GM19372 (cell line): ENCODE measurements at regions not wholly inside any gene's neighbourhood (a gene's known extent, or its start where the extent isn't known, plus 50 kb on each side); places are given as distances from the start of the nearest gene placed in this dataset.
"Not testable (repeated sequence)": the region's sequence is repeated elsewhere in the genome, so short reads cannot be mapped to it uniquely, and the experiment has no call there.

Source experiments
- ATAC-seq: cut with Tn5 transposase; IDR thresholded peaks from one replicate; pipeline ENCODE4 v1.9.1; 2021; ENCODE audit warnings: mild to moderate bottlenecking, low read depth, moderate library complexity; ENCODE audit not compliant: unreplicated experiment

DNA sequence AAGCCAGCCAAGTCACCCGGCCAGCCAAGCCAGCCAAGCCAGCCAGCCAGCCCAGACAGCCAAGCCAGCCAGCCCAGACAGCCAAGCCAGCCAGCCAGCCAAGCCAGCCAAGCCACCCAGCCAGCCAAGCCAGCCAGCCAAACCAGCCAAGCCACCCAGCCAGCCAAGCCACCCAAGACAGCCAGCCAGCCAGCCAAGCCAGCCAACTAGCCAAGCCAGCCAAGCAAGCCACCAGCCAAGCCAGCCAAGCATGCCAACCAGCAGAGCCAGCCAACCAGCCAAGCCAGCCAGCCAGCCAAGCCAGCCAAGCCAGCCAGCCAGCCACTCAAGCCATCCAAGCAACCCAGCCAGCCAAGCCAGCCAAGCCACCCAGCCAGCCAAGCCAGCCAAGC is 323.1 kb upstream of the PLGLB2 start:
- ATAC-seq: not testable (repeated sequence)

DNA sequence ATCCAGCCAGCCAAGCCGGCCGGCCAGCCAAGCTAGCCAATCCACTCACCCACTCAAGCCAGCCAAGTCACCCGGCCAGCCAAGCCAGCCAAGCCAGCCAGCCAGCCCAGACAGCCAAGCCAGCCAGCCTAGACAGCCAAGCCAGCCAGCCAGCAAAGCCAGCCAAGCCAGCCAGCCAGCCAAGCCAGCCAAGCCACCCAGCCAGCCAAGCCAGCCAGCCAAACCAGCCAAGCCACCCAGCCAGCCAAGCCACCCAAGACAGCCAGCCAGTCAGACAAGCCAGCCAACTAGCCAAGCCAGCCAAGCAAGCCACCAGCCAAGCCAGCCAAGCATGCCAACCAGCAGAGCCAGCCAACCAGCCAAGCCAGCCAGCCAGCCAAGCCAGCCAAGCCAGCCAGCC is 322.7 kb upstream of the PLGLB2 start:
- not testable (repeated sequence) for ATAC-seq

DNA sequence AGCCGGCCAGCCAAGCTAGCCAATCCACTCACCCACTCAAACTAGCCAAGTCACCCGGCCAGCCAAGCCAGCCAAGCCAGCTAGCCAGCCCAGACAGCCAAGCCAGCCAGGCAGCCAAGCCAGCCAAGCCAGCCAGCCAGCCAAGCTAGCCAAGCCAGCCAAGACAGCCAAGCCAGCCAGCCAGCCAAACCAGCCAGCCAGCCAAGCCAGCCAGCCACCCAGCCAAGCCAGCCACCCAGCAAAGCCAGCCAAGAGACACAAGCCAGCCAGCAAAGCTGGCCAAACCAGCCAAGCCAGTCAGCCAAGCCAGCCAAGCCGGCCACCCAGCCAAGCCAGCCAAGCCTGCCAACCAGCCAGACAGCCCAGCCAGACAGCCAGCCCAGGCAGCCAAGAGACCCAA is 322.2 kb upstream of the PLGLB2 start:
- ATAC-seq: not testable (repeated sequence)

DNA sequence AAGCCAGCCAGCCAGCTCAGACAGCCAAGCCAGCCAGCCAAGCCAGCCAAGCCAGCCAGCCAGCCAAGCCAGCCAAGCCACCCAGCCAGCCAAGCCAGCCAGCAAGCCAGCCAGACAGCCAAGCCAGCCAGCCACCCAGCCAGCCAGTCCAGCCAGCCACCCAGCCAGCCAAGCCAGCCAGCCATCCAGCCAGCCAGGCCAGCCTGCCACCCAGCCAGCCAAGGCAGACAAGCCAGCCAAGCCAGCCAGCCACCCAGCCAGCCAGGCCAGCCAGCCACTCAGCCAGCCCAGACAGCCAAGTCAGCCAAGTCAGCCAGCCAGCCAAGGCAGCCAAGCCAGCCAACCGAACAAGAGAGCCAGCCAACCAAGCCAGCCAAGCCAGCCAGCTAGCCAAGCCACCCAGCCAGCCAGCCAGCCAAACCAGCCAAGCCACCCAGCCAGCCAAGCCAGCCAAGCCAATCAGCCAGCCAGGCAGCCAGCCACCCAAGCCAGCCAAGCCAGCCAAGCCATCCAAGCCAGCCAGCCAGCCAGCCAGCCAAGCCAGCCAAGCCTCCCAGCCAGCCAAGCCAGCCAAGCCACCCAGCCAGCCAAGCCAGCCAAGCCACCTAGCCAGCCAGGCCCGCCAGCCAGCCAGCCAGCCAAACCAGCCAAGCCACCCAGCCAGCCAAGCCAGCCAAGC is 319.3 kb upstream of the PLGLB2 start:
- not testable (repeated sequence) for ATAC-seq

- ATAC-seq: not testable (repeated sequence)
These were observed 318.5 kb upstream of the PLGLB2 start for GRCh38 chr2:87429206-87429930.

DNA sequence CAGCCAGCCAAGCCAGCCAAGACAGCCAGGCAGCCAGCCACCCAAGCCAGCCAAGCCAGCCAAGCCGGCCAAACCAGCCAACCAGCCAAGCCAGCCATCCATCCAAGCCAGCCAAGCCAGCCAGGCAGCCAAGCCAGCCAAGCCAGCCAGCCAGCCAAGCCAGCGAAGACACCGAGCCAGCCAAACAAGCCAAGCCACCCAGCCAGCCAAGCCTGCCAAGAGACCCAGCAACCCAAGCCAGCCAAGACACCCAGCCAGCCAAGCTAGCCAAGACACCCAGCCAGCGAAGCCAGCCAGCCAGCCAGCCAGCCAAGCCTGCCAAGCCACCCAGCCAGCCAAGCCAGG is 318.0 kb upstream of the PLGLB2 start:
- not testable (repeated sequence) for ATAC-seq

- not testable (repeated sequence) for ATAC-seq
These were observed 316.8 kb upstream of the PLGLB2 start for GRCh38 chr2:87431051-87431450.

- not testable (repeated sequence) for ATAC-seq
These were observed 315.0 kb upstream of the PLGLB2 start for GRCh38 chr2:87432711-87433453.

GRCh38 chr2:87436007-87436406 is 311.9 kb upstream of the PLGLB2 start:
- not testable (repeated sequence) for ATAC-seq

- ATAC-seq: not testable (repeated sequence)
These were observed 310.1 kb upstream of the PLGLB2 start for GRCh38 chr2:87437701-87438260.

DNA sequence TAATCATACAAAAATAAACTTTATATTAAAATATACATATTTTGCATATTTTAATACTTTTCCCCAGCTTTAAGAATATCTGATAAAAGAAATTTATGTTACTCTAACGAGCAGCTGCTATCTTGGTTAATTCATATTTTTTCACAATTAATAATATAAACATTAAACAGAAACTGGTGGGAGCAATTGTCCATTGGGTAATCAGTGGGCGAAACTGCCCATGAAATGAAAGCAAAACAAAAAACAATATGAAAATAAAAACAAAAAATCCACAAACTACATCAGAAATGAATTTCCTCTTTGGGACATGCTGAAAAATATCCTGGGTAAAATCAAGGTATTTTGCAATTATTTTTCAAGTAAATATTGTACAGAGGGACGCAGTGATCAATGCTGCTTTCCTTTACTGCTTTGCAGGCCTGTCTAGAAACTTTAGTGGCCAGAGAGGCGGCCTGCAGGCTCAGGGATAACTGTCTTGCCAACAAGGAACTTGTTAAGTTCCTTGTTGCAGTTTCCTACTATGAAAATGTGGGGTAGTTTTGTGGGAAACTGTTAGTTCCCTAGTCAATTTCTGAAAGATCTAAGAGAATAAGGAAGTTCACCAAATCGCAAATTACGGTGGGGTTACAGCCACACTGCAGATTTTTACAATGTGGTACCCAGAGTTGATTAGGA is 309.0 kb upstream of the PLGLB2 start:
- not testable (repeated sequence) for ATAC-seq

- ATAC-seq: not testable (repeated sequence)
These were observed 308.2 kb upstream of the PLGLB2 start for GRCh38 chr2:87439617-87440204.

DNA sequence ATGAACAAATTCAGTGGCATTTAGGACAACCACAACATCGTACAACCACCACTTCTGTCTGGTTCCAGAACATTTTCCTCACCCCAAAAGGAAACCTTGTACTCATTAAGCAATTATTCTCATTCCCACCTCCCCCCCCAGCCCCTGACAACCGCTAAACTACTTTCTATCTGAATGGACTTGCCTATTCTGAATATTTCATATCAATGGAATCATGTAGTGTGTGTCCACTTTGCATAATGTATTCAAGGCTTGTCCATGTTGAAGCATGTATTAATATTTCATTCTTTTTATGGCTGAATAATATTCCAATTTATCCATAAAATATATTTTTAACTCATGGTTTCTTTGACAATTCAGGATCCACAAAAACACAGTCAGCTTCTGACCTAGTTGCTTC is 307.2 kb upstream of the PLGLB2 start:
- not testable (repeated sequence) for ATAC-seq

GRCh38 chr2:87441375-87441774 is 306.5 kb upstream of the PLGLB2 start:
- ATAC-seq: not testable (repeated sequence)

DNA sequence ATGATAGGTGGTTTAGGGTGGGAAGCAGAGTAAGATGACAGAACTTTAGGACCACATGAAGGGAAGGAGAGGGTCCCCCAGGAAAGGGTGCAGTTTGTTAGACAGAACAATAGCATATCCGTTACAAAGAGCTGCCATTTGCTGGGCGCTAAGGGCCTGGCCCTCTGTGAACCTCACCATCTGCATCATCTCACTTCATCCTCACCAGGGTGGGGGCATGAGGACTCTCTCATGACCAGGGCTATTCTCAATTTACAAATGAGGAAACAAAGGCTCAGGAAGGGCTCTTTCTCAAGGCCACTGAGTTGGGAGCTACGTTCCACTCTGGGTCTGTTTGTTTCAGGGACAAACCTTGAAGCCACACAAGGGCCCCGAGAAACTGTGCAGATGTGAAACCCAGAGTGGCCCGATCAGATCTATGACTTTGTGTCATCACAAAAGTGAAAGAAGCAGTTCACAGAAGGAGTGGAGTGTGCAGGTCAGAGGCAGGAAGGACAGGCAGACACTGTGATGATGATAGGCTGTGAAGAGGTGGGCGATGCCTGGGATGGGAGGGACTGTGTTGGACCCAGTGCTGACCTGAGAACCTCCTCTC is 304.8 kb upstream of the PLGLB2 start:
- ATAC-seq: peak; percentile 97

GRCh38 chr2:87444951-87445350 is 302.9 kb upstream of the PLGLB2 start:
- not testable (repeated sequence) for ATAC-seq

GRCh38 chr2:87445613-87446312 is 302.1 kb upstream of the PLGLB2 start:
- not testable (repeated sequence) for ATAC-seq

DNA sequence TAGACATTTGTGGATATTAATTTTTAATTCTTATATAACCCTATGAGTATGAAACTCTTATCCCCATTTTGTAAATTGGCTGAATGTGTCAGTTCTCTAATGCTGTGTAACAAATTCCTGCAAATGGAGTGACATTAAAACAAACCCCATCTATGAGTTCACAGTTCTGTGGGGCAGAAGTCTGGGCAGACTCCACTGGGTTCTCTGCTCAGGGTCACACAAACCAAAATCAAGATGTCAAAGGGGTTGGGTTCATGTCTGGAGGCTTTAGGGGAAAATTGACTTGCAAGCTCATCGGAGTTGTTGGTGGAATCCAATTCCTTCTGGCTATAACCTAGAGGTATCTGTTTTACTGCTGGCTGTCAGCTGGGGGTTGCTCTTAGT is 301.6 kb upstream of the PLGLB2 start:
- not testable (repeated sequence) for ATAC-seq

DNA sequence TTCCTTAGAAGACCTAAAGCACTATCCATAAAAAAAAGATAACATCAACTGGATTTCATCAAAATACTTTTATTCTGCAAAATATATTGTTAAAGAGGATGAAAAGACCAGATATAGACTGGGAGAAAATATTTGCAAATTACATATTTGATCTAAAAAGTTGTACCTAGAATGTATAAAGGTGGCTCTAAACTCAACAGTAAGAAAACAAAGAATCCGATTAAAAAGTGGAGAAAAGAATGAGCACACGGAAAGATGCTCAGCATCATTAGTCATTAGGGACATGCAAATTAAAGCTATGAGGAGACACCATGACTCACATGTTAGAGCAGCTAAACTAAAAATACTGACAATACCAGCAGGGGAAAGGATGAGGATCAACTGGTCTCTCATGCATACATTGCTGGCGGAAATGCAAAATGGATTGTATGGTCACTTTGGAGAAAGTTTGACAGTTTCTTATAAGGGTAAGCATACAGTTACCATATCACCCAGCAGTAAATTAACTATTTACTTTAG is 298.4 kb upstream of the PLGLB2 start:
- not testable (repeated sequence) for ATAC-seq
